ENCODE measurements at regions not wholly inside any gene's neighbourhood (a gene's known extent, or its start where the extent isn't known, plus 50 kb on each side); places are given as distances from the start of the nearest gene placed in this dataset.

DNA sequence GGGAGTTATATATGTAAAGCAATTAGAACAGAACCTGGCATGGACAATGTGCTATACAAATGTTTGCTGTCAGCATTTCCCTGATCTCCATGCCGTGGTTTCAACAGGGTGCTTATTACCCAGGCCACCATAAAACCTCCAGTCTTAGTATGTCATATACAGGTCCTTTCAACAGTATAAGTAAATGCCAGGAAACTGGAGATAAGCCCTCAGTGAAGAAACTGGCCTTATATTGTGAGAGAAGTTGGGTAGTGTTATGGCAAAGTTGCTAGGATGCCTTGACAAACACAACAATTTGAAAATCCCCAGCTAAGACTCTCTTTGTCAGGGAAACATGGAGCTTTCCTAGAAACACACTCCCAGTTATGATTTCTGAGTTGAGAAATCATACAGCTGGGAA lies 850.2 kb upstream of the ADAMTS5 start:
- no peaks in the 10 kb centered on the region for H3K9me3 ChIP-seq (ENCODE audit: control insufficient read depth, insufficient read depth, low read depth, low read length)
- H3K4me1 ChIP-seq (ENCODE audit: control insufficient read depth, insufficient read depth, low read length): no peaks in the 10 kb centered on the region
- in situ Hi-C loops (cut with HindIII; ENCODE audit: low pct_unique_long_range_greater_than_20kb, low sequenced_read_pairs) (no loop called here), intact Hi-C loops (cut with micrococcal nuclease; ENCODE audit: unreplicated experiment) (no loop called here)
- H3K36me3 ChIP-seq (ENCODE audit: control insufficient read depth, insufficient read depth, low read length): no peaks in the 10 kb centered on the region
- no TSS peak for BruUV-seq (replicated peaks)
- no peak for TF ChIP-seq POLR2AphosphoS5 (IDR thresholded peaks at IDR 0.05; ENCODE audit: low read depth, low read length)
- TF ChIP-seq, protein P1, sequence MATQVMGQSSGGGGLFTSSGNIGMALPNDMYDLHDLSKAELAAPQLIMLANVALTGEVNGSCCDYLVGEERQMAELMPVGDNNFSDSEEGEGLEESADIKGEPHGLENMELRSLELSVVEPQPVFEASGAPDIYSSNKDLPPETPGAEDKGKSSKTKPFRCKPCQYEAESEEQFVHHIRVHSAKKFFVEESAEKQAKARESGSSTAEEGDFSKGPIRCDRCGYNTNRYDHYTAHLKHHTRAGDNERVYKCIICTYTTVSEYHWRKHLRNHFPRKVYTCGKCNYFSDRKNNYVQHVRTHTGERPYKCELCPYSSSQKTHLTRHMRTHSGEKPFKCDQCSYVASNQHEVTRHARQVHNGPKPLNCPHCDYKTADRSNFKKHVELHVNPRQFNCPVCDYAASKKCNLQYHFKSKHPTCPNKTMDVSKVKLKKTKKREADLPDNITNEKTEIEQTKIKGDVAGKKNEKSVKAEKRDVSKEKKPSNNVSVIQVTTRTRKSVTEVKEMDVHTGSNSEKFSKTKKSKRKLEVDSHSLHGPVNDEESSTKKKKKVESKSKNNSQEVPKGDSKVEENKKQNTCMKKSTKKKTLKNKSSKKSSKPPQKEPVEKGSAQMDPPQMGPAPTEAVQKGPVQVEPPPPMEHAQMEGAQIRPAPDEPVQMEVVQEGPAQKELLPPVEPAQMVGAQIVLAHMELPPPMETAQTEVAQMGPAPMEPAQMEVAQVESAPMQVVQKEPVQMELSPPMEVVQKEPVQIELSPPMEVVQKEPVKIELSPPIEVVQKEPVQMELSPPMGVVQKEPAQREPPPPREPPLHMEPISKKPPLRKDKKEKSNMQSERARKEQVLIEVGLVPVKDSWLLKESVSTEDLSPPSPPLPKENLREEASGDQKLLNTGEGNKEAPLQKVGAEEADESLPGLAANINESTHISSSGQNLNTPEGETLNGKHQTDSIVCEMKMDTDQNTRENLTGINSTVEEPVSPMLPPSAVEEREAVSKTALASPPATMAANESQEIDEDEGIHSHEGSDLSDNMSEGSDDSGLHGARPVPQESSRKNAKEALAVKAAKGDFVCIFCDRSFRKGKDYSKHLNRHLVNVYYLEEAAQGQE (IDR thresholded peaks at IDR 0.05; ENCODE audit: insufficient read depth in 1 of 2, low read depth in 2 of 2, low read length in 1 of 2): no peak
- no peak for TF ChIP-seq SIN3A (IDR thresholded peaks at IDR 0.05; ENCODE audit: borderline replicate concordance, insufficient read depth, low read depth, low read length)
- TF ChIP-seq, protein P2, sequence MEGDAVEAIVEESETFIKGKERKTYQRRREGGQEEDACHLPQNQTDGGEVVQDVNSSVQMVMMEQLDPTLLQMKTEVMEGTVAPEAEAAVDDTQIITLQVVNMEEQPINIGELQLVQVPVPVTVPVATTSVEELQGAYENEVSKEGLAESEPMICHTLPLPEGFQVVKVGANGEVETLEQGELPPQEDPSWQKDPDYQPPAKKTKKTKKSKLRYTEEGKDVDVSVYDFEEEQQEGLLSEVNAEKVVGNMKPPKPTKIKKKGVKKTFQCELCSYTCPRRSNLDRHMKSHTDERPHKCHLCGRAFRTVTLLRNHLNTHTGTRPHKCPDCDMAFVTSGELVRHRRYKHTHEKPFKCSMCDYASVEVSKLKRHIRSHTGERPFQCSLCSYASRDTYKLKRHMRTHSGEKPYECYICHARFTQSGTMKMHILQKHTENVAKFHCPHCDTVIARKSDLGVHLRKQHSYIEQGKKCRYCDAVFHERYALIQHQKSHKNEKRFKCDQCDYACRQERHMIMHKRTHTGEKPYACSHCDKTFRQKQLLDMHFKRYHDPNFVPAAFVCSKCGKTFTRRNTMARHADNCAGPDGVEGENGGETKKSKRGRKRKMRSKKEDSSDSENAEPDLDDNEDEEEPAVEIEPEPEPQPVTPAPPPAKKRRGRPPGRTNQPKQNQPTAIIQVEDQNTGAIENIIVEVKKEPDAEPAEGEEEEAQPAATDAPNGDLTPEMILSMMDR (IDR thresholded peaks at IDR 0.05): no peak
- no peak for TF ChIP-seq TCF7L2 (IDR thresholded peaks at IDR 0.05; ENCODE audit: low read depth, low read length)
- no peaks in the 10 kb centered on the region for H3K27me3 ChIP-seq (ENCODE audit: control insufficient read depth, insufficient read depth, low read length)
- no peak overlapping the region for H3K4me3 ChIP-seq (ENCODE audit: low read depth in 2 of 2, low read length in 2 of 2)
- no peak overlapping the region for H3K27ac ChIP-seq (ENCODE audit: low read length)
- POLR2A ChIA-PET: no interaction called here
- CTCF ChIA-PET: no interaction called here
- ATAC-seq (no peak), DNase-seq (ENCODE audit: low read depth, low spot score) (no peak)

DNA sequence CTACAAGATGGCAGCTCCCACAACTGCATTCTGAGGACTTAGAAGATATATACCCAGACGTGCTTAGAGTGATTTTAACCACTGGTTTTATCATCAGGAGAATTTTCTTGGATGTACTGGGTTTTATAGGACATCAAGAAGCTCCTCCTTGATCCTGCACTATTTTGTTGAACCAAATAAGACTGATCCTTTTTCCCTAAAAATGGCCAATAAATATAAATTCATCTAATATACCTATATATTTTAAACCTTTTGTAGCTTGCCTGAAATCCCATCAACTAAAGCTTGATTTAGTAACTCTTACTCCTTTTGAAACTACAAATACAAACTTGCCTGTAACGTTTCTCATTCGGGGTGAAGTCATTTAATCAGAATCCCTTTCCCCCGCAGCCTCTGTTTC lies 849.4 kb upstream of the ADAMTS5 start:
- no peaks in the 10 kb centered on the region for H3K27me3 ChIP-seq (ENCODE audit: control insufficient read depth, insufficient read depth, low read length)
- ATAC-seq (no peak), DNase-seq (ENCODE audit: low read depth, low spot score) (no peak)
- ChIA-PET CTCF (no interaction called here), POLR2A (no interaction called here)
- TF ChIP-seq POLR2AphosphoS5 (IDR thresholded peaks at IDR 0.05; ENCODE audit: low read depth, low read length) (no peak), SIN3A (IDR thresholded peaks at IDR 0.05; ENCODE audit: borderline replicate concordance, insufficient read depth, low read depth, low read length) (no peak), TCF7L2 (IDR thresholded peaks at IDR 0.05; ENCODE audit: low read depth, low read length) (no peak)
- TF ChIP-seq, protein P2 (IDR thresholded peaks at IDR 0.05): no peak
- TF ChIP-seq, protein P1 (IDR thresholded peaks at IDR 0.05; ENCODE audit: insufficient read depth in 1 of 2, low read depth in 2 of 2, low read length in 1 of 2): no peak
- H3K36me3 ChIP-seq (ENCODE audit: control insufficient read depth, insufficient read depth, low read length): no peaks in the 10 kb centered on the region
- H3K27ac ChIP-seq (ENCODE audit: low read length): no peak overlapping the region
- H3K4me1 ChIP-seq (ENCODE audit: control insufficient read depth, insufficient read depth, low read length): no peaks in the 10 kb centered on the region
- H3K4me3 ChIP-seq (ENCODE audit: low read depth in 2 of 2, low read length in 2 of 2): no peak overlapping the region
- intact Hi-C loops (cut with micrococcal nuclease; ENCODE audit: unreplicated experiment): no loop called here
- no peaks in the 10 kb centered on the region for H3K9me3 ChIP-seq (ENCODE audit: control insufficient read depth, insufficient read depth, low read depth, low read length)
- no TSS peak for BruUV-seq (replicated peaks)
- in situ Hi-C loops (cut with HindIII; ENCODE audit: low pct_unique_long_range_greater_than_20kb, low sequenced_read_pairs): no loop called here
